ENCODE measurements at regions not wholly inside any gene's neighbourhood (a gene's known extent, or its start where the extent isn't known, plus 50 kb on each side); places are given as distances from the start of the nearest gene placed in this dataset.

DNA sequence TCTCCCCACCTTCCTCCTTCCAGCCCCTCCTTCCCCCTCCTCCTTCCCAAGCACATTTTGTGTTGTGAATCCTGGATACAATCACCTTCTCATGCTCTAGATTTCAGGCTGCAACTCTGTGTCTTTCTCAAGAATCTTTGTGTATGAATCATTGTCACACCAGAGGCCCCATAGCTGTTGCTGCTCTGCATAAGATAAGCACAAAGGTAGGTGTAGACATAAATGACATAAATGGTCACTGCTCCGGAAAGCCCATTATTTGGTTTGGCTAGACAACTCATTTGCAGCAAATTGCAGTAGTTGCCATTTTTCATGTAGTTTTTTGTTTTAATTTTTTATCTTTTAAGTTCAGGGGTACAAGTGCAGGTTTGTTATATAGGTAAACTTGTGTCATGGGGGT lies 216.3 kb upstream of the NRP1 start:
- no peak overlapping the region for H3K4me3 Mint-ChIP-seq
- Histone ChIP-seq H3K4me3 (replicated peaks in 1 of 3; ENCODE audit: low read depth in 2 of 3, low read length in 3 of 3) (no peak overlapping the region), H3K9ac (ENCODE audit: insufficient read depth, low read length, poor library complexity, severe bottlenecking) (no peak overlapping the region), H3K36me3 (replicated peaks in 1 of 2; ENCODE audit: control insufficient read depth in 1 of 2, insufficient read depth in 2 of 2, low read length in 2 of 2) (no peaks in the 10 kb centered on the region), H4K20me1 (ENCODE audit: insufficient read depth, low read length) (no peaks in the 10 kb centered on the region), H2AFZ (ENCODE audit: insufficient read depth, low read depth, low read length, poor library complexity, severe bottlenecking) (no peak overlapping the region), H3K27me3 (ENCODE audit: control insufficient read depth in 2 of 2, insufficient read depth in 2 of 2, low read length in 2 of 2) (peaks cover 3 to 7% of the 10 kb centered on the region in 2 donors), H3K27ac (ENCODE audit: low read depth in 1 of 2, low read length in 2 of 2) (no peak overlapping the region), H3K4me2 (replicated peaks; ENCODE audit: extremely low read depth, low read length, poor library complexity, severe bottlenecking) (no peak overlapping the region), H3K79me2 (ENCODE audit: insufficient read depth, low read length) (no peaks in the 10 kb centered on the region), H3K4me1 (ENCODE audit: control insufficient read depth in 1 of 2, insufficient read depth in 2 of 2, low read length in 2 of 2) (no peaks in the 10 kb centered on the region), H3K9me3 (replicated peaks in 1 of 2; ENCODE audit: control insufficient read depth in 1 of 2, insufficient read depth in 1 of 2, low read length in 2 of 2) (no peaks in the 10 kb centered on the region)
- peaks cover 0 to 4% (median 2%) of the 10 kb centered on the region in 7 donors for H3K9me3 Mint-ChIP-seq
- intact Hi-C loops (cut with micrococcal nuclease), result no loop called here
- no peaks in the 10 kb centered on the region for H3K36me3 Mint-ChIP-seq
- peaks cover 13 to 30% (median 15%) of the 10 kb centered on the region in 3 donors for H3K27me3 Mint-ChIP-seq (ENCODE audit: low read depth in 3 of 3)
- H3K27ac Mint-ChIP-seq, result peak overlapping the region in 1 of 7 donors; percentile 18
- DNase-seq, result no peak
- TF ChIP-seq, protein P1, sequence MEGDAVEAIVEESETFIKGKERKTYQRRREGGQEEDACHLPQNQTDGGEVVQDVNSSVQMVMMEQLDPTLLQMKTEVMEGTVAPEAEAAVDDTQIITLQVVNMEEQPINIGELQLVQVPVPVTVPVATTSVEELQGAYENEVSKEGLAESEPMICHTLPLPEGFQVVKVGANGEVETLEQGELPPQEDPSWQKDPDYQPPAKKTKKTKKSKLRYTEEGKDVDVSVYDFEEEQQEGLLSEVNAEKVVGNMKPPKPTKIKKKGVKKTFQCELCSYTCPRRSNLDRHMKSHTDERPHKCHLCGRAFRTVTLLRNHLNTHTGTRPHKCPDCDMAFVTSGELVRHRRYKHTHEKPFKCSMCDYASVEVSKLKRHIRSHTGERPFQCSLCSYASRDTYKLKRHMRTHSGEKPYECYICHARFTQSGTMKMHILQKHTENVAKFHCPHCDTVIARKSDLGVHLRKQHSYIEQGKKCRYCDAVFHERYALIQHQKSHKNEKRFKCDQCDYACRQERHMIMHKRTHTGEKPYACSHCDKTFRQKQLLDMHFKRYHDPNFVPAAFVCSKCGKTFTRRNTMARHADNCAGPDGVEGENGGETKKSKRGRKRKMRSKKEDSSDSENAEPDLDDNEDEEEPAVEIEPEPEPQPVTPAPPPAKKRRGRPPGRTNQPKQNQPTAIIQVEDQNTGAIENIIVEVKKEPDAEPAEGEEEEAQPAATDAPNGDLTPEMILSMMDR (IDR thresholded peaks at IDR 0.05), result no peak
- H3K4me1 Mint-ChIP-seq, result no peaks in the 10 kb centered on the region
- WGBS (ENCODE audit: insufficient coverage), result no CpG with 5 or more reads among the region's 1 CpG

DNA sequence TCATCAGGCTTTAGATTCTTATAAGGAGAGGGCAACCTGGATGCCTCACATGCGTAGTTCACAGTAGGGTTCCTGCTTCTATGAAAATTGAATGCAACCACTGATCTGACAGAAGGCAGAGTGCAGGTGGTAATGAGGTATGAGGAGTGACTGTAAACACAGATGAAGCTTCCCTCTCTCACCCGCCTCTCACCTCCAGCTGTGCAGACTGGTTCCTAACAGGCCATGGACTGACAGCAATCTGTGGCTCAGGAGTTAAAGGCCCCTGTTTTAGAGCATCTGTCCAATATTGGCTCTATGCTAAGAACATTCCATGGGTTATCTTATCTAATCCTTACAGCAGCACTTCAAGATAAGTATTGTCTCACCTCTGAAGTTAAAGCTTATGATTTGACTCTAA lies 213.5 kb upstream of the NRP1 start:
- H3K36me3 ChIP-seq (replicated peaks in 1 of 2; ENCODE audit: control insufficient read depth in 1 of 2, insufficient read depth in 2 of 2, low read length in 2 of 2), result no peaks in the 10 kb centered on the region
- peaks cover 3 to 8% of the 10 kb centered on the region in 2 donors for H3K27me3 ChIP-seq (ENCODE audit: control insufficient read depth in 2 of 2, insufficient read depth in 2 of 2, low read length in 2 of 2)
- no peak overlapping the region for H3K27ac Mint-ChIP-seq
- H3K9me3 Mint-ChIP-seq, result peaks cover 2 to 12% (median 5%) of the 10 kb centered on the region in 7 donors
- TF ChIP-seq, protein P1 (IDR thresholded peaks at IDR 0.05), result no peak
- no peaks in the 10 kb centered on the region for H3K79me2 ChIP-seq (ENCODE audit: insufficient read depth, low read length)
- no peaks in the 10 kb centered on the region for H3K9me3 ChIP-seq (replicated peaks in 1 of 2; ENCODE audit: control insufficient read depth in 1 of 2, insufficient read depth in 1 of 2, low read length in 2 of 2)
- DNase-seq, result no peak
- H3K9ac ChIP-seq (ENCODE audit: insufficient read depth, low read length, poor library complexity, severe bottlenecking), result no peak overlapping the region
- peaks cover 7 to 19% (median 10%) of the 10 kb centered on the region in 3 donors for H3K27me3 Mint-ChIP-seq (ENCODE audit: low read depth in 3 of 3)
- no peak overlapping the region for H3K4me2 ChIP-seq (replicated peaks; ENCODE audit: extremely low read depth, low read length, poor library complexity, severe bottlenecking)
- WGBS (ENCODE audit: insufficient coverage), result no CpG with 5 or more reads among the region's 2 CpGs
- H3K4me3 Mint-ChIP-seq, result no peak overlapping the region
- H3K4me1 Mint-ChIP-seq, result no peaks in the 10 kb centered on the region
- intact Hi-C loops (cut with micrococcal nuclease), result no loop called here
- no peaks in the 10 kb centered on the region for H4K20me1 ChIP-seq (ENCODE audit: insufficient read depth, low read length)
- H3K4me1 ChIP-seq (ENCODE audit: control insufficient read depth in 1 of 2, insufficient read depth in 2 of 2, low read length in 2 of 2), result no peaks in the 10 kb centered on the region
- H3K36me3 Mint-ChIP-seq, result no peaks in the 10 kb centered on the region
- H3K27ac ChIP-seq (ENCODE audit: low read depth in 1 of 2, low read length in 2 of 2), result no peak overlapping the region
- no peak overlapping the region for H3K4me3 ChIP-seq (replicated peaks in 1 of 3; ENCODE audit: low read depth in 2 of 3, low read length in 3 of 3)
- no peak overlapping the region for H2AFZ ChIP-seq (ENCODE audit: insufficient read depth, low read depth, low read length, poor library complexity, severe bottlenecking)

All from CD14-positive monocyte (primary cell).